ENCODE measurements at regions not wholly inside any gene's neighbourhood (a gene's known extent, or its start where the extent isn't known, plus 50 kb on each side); places are given as distances from the start of the nearest gene placed in this dataset.

DNA sequence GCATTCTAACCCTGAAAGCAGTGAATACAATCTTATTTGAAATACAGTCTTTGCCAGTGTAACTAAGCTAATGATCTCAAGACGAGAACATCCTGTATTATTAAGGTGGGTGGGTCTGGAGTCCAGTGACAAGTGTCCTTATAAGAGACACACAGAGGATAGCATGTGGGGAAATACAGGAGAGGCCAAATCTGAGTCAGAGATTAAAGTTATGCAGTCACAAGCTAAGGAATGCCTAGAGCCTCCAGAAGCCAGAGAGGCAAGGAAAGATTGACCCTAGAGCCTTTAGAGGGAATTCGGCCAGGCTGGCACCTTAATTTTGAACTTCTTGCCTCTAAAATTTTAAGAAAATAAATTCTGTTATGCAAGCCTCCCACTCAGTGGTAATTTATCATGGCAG lies 87.5 kb upstream of the HGF start:
- H3K79me2 ChIP-seq (ENCODE audit: insufficient read depth, low read length), result no peaks in the 10 kb centered on the region
- H3K4me3 ChIP-seq (ENCODE audit: insufficient read depth, low read length, poor library complexity, severe bottlenecking), result no peak overlapping the region
- H3K4me2 ChIP-seq (ENCODE audit: low read depth, low read length, poor library complexity, severe bottlenecking), result no peak overlapping the region
- TF ChIP-seq, protein P1, sequence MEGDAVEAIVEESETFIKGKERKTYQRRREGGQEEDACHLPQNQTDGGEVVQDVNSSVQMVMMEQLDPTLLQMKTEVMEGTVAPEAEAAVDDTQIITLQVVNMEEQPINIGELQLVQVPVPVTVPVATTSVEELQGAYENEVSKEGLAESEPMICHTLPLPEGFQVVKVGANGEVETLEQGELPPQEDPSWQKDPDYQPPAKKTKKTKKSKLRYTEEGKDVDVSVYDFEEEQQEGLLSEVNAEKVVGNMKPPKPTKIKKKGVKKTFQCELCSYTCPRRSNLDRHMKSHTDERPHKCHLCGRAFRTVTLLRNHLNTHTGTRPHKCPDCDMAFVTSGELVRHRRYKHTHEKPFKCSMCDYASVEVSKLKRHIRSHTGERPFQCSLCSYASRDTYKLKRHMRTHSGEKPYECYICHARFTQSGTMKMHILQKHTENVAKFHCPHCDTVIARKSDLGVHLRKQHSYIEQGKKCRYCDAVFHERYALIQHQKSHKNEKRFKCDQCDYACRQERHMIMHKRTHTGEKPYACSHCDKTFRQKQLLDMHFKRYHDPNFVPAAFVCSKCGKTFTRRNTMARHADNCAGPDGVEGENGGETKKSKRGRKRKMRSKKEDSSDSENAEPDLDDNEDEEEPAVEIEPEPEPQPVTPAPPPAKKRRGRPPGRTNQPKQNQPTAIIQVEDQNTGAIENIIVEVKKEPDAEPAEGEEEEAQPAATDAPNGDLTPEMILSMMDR (IDR thresholded peaks at IDR 0.05; ENCODE audit: insufficient read depth, low read length, poor library complexity, severe bottlenecking), result no peak
- TF ChIP-seq EZH2phosphoT487 (conservative IDR thresholded peaks at IDR 0.05; ENCODE audit: low read length), result no peak
- H3K9me2 ChIP-seq (replicated peaks; ENCODE audit: insufficient read depth, low read length), result no peaks in the 10 kb centered on the region
- no peaks in the 10 kb centered on the region for H3K9me3 ChIP-seq (ENCODE audit: insufficient read depth, low read length)
- H3F3A ChIP-seq (ENCODE audit: insufficient read depth), result no peaks in the 10 kb centered on the region
- H3K9ac ChIP-seq (ENCODE audit: low read length), result no peak overlapping the region
- H4K20me1 ChIP-seq (ENCODE audit: low read depth, low read length), result no peaks in the 10 kb centered on the region
- no peaks in the 10 kb centered on the region for H3K36me3 ChIP-seq (ENCODE audit: low read length)
- H3K27ac ChIP-seq (ENCODE audit: low read depth, low read length), result no peak overlapping the region
- no peak overlapping the region for H2AFZ ChIP-seq (ENCODE audit: low read depth, low read length, severe bottlenecking)
- no peaks in the 10 kb centered on the region for H3K27me3 ChIP-seq (ENCODE audit: low read length)

DNA sequence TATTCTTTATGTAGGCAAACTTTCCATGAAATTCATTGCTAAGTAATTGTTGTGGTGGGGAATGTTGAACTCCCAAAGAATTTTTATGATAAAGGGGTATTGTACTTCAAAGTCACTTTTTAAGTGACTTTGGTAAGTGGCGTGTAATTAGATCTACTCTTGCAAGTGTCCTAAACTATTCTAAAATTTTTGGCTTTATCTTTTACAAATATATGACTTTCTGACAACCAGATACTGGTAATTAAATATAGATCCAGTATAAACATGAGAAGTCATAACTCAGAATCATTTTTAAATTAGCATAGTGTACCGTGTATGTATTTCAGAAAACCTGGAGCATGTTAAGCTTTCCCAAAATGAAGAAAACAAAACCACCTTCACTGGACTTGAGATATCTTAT lies 84.7 kb upstream of the HGF start:
- Histone ChIP-seq H3F3A (ENCODE audit: insufficient read depth) (no peaks in the 10 kb centered on the region), H3K4me2 (ENCODE audit: low read depth, low read length, poor library complexity, severe bottlenecking) (no peak overlapping the region), H3K79me2 (ENCODE audit: insufficient read depth, low read length) (no peaks in the 10 kb centered on the region), H3K27me3 (ENCODE audit: low read length) (no peaks in the 10 kb centered on the region), H3K4me3 (ENCODE audit: insufficient read depth, low read length, poor library complexity, severe bottlenecking) (no peak overlapping the region), H4K20me1 (ENCODE audit: low read depth, low read length) (no peaks in the 10 kb centered on the region), H3K9me3 (ENCODE audit: insufficient read depth, low read length) (no peaks in the 10 kb centered on the region), H3K9ac (ENCODE audit: low read length) (no peak overlapping the region), H3K36me3 (ENCODE audit: low read length) (no peaks in the 10 kb centered on the region), H3K9me2 (replicated peaks; ENCODE audit: insufficient read depth, low read length) (no peaks in the 10 kb centered on the region), H2AFZ (ENCODE audit: low read depth, low read length, severe bottlenecking) (no peak overlapping the region), H3K27ac (ENCODE audit: low read depth, low read length) (no peak overlapping the region)
- TF ChIP-seq, protein P1 (IDR thresholded peaks at IDR 0.05; ENCODE audit: insufficient read depth, low read length, poor library complexity, severe bottlenecking), result no peak
- no peak for TF ChIP-seq EZH2phosphoT487 (conservative IDR thresholded peaks at IDR 0.05; ENCODE audit: low read length)

DNA sequence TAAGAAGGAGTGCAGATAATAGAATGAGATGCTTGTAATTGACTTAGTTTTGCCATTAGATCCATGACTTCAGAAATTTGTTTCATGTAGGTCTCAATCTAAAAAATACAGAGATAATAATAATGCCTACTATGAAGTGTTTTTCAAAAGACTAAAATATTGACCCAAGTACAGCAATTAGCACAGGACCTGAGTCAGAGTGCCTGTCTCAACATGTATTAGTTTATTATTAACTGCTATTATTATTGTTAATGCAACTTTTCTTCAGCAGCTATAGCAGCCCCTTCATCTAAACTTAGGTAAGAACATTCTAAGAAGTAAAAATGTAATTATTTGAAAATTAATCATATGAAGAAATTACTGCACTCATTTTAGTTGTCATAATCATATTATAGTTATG lies 82.9 kb upstream of the HGF start:
- Histone ChIP-seq H3K27ac (ENCODE audit: low read depth, low read length) (no peak overlapping the region), H2AFZ (ENCODE audit: low read depth, low read length, severe bottlenecking) (no peak overlapping the region), H3K36me3 (ENCODE audit: low read length) (no peaks in the 10 kb centered on the region), H4K20me1 (ENCODE audit: low read depth, low read length) (no peaks in the 10 kb centered on the region), H3K4me3 (ENCODE audit: insufficient read depth, low read length, poor library complexity, severe bottlenecking) (no peak overlapping the region), H3K27me3 (ENCODE audit: low read length) (no peaks in the 10 kb centered on the region), H3K9ac (ENCODE audit: low read length) (no peak overlapping the region), H3K4me2 (ENCODE audit: low read depth, low read length, poor library complexity, severe bottlenecking) (no peak overlapping the region), H3K79me2 (ENCODE audit: insufficient read depth, low read length) (no peaks in the 10 kb centered on the region), H3K9me2 (replicated peaks; ENCODE audit: insufficient read depth, low read length) (no peaks in the 10 kb centered on the region), H3K9me3 (ENCODE audit: insufficient read depth, low read length) (no peaks in the 10 kb centered on the region), H3F3A (ENCODE audit: insufficient read depth) (no peaks in the 10 kb centered on the region)
- TF ChIP-seq EZH2phosphoT487 (conservative IDR thresholded peaks at IDR 0.05; ENCODE audit: low read length), result no peak
- TF ChIP-seq, protein P1 (IDR thresholded peaks at IDR 0.05; ENCODE audit: insufficient read depth, low read length, poor library complexity, severe bottlenecking), result no peak

DNA sequence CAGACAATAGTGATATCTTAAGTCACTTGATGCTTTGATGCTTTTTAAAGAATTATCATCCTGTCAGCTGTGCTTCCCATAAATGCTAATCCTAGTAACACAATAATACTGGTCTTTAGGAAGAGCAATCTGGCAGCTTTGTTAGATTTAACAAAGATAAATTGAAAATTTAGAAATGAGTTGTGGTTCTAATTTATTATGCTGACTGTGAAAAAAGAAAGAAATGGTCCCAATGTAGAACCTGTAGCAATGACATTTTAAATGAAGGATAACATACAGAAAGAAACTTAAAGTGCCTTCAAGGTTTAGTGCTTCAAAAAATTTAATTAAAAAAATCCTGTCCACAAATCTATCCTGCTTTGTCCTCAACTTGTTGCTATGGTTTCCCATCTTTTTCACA lies 81.6 kb upstream of the HGF start:
- no peak overlapping the region for H3K9ac ChIP-seq (ENCODE audit: low read length)
- no peaks in the 10 kb centered on the region for H4K20me1 ChIP-seq (ENCODE audit: low read depth, low read length)
- H3K27me3 ChIP-seq (ENCODE audit: low read length), result no peaks in the 10 kb centered on the region
- H2AFZ ChIP-seq (ENCODE audit: low read depth, low read length, severe bottlenecking), result no peak overlapping the region
- H3K9me3 ChIP-seq (ENCODE audit: insufficient read depth, low read length), result no peaks in the 10 kb centered on the region
- H3K36me3 ChIP-seq (ENCODE audit: low read length), result no peaks in the 10 kb centered on the region
- no peak overlapping the region for H3K4me2 ChIP-seq (ENCODE audit: low read depth, low read length, poor library complexity, severe bottlenecking)
- no peaks in the 10 kb centered on the region for H3K79me2 ChIP-seq (ENCODE audit: insufficient read depth, low read length)
- TF ChIP-seq, protein P1 (IDR thresholded peaks at IDR 0.05; ENCODE audit: insufficient read depth, low read length, poor library complexity, severe bottlenecking), result no peak
- no peak for TF ChIP-seq EZH2phosphoT487 (conservative IDR thresholded peaks at IDR 0.05; ENCODE audit: low read length)
- no peak overlapping the region for H3K27ac ChIP-seq (ENCODE audit: low read depth, low read length)
- H3F3A ChIP-seq (ENCODE audit: insufficient read depth), result peaks cover 4% of the 10 kb centered on the region
- H3K4me3 ChIP-seq (ENCODE audit: insufficient read depth, low read length, poor library complexity, severe bottlenecking), result no peak overlapping the region
- no peaks in the 10 kb centered on the region for H3K9me2 ChIP-seq (replicated peaks; ENCODE audit: insufficient read depth, low read length)

Data from SU-DHL-6 (cell line).